ENCODE measurements at regions not wholly inside any gene's neighbourhood (a gene's known extent, or its start where the extent isn't known, plus 50 kb on each side); places are given as distances from the start of the nearest gene placed in this dataset.
"Not testable (repeated sequence)": the region's sequence is repeated elsewhere in the genome, so short reads cannot be mapped to it uniquely, and the experiment has no call there.

DNA sequence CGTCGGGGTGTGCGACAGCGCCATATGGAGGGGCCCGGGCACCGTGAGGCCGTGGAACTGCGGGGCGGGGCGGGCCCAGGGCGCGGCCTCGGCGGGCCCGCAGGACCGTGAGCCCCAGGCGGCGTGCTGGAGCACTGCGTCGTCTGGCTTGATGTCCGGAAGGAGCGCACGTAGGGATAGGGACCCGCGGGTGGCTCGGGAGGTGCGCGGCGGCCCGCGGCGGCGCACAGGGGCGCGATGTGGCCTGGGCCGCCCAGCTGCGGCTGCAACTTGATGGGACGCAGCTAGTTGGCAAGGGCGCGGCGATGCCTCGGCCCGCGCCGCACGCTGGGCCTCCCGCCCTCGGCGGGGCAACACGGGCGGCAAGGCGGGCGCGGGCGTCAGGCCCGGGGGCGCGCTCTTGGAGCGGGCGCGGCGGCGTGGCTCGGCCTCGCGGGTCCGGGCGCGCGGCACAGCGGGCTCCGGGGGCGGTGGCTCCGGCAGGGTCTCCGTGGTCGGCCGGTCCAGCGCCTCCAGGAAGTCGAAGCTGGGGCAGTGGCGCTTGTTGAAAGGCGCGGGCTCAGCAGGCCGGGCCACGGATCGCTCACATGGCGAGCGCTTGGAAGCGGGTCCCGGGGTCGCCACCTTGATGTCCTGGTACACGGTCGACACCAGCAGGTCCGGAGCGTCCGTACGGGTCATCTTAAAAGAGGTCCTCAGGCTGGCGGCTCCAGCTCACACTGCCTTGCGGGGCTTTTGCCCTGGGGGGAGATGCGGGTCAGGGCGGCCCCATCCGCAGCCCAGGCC lies 302.0 kb downstream of the CCDC74A start:
- not testable (repeated sequence) for DNase-seq

DNA sequence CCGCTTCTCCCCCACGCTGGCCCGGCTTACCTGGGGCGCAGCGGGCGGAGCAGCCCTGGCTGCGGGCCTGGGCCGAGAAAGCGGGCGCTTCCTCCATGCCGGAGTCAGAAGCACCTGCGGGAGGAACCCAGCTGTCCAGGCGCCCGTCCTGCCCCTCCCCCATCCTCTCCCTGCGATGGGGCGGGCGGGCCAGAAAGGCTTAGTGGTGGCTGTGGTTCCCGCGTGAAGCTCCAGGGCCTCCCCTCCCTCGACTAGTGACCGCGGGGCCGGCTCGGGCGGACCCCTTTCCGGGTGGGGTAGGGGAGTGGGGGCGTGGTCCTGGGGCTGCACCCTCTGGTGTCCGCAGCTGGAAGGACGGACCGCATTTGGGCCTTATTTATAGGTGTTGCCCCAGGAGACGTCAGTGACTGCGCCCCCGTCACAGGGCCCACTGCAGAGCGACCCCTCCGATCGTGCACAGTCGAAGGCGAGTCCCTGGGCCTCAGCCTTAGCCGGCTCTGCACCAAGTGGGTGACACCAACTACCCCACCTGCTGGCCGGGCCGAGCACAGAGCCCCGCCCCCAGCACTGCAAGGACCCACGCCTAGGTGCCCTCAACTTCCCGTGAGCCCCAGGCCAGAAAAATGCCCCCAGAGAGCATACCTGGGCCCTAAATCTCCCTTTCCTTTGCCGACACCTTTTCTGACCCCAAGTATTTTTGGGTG lies 302.7 kb downstream of the CCDC74A start:
- DNase-seq: not testable (repeated sequence)

DNA sequence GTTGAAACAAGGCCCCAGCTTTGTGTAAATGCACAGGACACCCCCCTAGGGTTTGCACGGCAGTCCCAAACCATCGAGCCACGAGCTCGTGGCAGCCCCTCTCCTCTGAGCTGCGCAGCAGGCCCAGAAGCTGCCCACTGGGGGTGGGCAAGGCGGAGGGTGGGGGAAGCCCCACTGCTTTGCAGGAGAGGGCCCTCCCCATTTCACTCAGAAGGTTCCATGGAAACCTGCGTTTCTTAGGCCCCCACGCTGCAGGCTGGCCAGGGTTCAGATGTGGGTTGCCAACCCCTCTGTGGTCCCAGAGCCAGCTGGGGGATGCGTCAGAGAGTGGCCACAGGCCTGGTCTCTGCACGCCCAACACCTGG lies 303.2 kb downstream of the CCDC74A start:
- not testable (repeated sequence) for DNase-seq

DNA sequence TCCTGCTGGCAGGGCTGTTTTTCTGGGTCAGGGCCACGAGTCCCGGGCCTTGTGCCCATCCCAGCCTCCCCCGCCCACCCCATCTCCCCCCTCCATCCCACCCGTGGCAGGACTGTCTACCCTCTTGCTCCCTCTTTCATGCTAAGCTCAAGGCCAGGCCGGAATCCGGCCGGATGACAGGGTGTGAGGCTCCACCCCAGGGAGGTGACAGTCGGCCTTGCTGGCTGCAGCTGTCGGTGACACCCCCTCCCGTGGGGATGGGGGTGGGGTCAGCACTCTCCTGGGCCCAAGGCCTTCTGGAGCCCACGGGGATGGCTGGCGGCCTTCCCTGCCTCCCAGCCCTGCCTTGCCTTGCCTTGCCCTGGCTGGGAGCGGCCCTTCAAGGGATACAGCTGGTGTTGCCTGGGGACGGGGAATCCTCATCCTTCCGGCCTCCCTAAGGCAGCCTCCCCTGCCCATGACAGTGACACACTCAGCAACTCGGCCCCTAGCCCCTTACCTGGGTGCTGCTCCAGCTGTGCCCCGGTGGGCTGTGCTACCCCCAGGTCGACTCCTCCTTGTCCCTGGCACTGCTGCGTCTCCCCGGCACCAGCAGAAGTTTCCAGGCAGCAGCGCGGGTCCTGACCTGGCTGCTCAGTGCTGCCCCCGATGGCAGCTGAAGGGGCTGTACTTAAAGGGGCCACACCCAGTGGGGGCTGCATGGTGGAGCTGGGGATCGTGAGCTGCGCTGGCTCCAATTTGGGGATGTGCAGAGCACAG lies 303.9 kb downstream of the CCDC74A start:
- not testable (repeated sequence) for DNase-seq

DNA sequence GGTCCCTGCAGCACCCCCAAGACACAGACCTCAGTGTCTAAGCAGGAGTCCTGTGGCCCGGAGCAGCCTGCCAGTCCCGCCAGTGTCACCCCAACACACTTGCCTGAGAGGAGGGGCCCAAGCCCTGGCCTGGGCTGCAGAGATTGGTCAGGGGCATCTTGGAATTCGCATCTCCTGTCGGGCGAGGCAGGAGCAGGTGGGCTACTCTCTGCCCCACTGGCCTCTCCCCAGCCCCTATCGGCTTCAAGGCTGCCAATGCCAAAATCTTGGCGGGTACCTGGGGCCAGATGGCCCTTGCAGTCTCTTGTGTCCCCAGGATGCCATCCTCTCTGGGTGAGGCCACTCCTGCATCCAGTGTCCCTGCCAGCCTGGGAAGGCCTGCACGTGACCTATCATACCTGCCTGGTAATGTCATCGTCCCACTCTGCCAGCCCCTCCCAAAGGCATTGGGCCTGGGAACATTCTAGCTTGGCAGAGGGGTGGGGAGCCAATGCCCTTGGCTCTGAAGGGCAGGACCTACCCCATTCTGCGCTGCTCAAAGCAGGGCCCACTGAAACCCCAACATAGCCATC lies 304.6 kb downstream of the CCDC74A start:
- DNase-seq: not testable (repeated sequence)

DNA sequence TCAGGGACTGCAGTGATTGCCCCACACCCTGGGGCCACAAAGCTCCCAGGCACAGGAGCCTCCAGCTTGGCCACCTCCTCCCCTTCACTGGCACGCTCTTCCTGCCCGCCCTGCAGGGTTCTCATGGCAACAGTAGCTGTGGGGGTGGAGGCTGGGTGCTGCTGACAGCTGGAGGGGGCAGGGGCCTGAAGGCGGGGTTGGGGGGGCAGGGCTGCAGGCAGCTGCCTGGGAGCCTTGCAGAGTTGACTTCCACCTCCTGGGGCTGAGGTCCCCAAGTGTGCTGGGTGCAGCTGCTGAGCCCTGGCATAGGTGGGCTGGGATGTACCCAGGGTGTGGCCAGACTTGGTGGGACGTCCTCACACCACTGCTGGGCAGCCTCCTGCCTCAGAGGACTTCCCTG lies 305.2 kb downstream of the CCDC74A start:
- DNase-seq: not testable (repeated sequence)

DNA sequence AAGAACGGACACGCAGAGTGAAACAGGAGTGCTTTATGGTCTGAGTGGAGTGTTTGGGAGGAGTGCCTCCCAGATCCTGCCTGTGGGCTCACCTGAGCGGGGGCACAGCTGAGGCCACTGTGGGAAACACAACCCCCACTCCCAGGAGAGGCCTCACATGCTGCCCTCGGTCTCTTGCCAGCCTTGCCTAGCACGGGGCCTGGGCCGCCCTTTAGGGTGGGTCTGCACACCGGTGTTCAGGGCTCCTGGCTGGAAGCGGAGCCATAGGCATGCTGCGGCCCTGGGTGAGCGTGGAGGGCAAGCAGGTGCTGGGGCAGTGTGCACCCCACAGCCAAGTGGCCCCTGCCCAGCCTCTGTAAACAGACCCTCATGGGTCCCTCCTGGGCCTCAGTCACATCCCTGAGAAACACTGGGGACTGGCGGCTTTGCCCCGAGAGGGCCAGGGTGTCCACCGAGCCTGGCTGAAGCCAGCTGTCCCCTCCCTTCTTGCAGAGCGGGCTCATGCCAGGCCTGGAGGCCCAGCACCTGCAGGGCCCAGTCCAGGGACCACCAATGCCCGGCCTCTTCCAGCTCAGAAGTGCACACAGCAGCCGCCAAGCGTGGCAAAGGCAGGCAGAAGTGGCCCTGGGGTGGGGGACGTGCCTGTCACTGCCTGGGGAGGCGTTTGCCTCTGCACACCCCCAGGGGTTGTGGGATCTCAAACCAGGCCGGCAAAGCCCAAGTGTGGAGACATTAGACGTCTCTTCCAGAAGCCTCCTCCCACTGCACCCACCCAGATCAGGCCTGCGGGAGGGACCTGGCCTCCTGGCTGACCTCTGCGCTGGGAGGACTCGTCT lies 305.9 kb downstream of the CCDC74A start:
- not testable (repeated sequence) for DNase-seq

DNA sequence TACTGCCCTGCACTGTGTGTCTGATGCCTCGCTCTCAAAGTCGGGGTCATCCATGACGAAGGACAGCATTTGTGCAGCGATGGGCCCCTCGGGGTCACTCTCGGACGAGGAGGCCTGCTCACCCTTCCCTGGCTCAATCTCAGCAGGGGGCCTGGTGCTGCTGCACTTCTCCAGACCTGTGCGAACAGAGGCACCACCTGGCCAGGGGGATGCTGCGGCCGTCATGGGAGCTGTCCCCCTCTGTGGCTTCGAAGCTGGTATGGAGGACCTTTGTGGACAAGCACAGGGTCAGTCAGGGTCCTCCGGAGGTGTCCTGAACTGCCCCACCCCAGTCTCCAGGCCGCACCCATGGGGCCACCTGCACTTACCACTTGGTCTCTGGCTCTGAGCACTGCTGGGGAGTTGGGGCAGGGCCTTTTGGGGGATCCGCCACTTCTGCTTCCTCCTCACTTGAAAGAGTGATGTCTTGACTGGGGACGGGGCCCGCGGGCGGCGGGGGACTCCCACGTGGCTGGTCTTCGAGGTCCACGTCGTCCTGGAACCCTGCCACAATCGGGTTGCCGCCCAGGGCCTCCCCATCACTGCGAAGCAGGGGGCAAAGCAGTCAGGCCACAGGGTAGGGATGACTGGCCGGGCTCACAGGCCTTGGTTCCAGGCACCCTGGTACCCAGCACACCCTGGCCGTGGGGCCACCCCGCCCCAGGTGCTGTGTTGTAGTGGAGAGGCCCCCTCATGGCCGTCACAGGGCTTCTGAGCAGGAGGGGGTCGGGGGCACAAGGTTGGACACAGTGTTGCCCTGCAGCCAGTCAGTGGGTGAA lies 306.7 kb downstream of the CCDC74A start:
- DNase-seq: not testable (repeated sequence)

DNA sequence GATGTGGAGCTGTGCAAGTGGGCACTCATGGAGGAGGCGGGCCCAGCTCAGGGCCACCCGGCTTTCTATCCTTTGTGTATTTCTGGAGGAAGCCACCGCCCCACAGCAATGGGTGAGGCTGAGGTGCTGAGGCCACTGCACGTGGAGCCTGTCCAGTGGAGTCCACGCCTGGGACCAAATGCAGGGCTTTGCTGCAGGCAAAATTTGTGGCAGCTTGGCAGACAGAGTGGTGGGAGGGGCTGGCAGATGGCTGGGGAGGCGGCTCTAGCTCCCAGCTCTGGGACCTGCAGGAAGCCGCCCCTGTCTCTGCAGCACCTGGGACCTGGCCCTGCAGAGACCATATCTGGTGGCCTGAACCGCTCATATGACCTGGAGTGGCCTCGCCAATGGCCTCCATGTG lies 307.3 kb downstream of the CCDC74A start:
- DNase-seq: not testable (repeated sequence)

DNA sequence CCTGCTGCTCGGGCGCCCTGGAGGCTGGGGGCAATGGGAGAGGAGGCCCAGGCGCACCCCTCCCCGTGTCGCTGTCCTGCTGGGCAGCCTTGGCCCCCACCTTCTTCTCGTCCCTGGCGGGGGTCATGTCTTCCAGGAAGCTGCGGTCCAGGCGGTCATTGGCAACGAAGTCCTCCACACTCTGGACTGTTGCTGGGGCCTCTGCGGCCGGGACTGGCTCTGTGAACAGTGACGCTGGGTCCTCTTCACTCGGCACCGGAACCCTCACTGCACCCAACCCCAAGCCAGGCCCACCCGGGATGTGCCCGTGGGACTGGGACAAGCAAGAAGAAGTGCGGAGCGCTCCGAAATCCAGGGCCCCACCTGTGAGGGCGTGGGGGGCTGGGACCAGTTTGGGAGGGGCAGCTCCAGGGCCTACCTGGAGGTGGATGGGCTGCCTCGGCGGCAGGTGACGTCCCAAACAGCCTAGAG lies 308.0 kb downstream of the CCDC74A start:
- no peak for DNase-seq

DNA sequence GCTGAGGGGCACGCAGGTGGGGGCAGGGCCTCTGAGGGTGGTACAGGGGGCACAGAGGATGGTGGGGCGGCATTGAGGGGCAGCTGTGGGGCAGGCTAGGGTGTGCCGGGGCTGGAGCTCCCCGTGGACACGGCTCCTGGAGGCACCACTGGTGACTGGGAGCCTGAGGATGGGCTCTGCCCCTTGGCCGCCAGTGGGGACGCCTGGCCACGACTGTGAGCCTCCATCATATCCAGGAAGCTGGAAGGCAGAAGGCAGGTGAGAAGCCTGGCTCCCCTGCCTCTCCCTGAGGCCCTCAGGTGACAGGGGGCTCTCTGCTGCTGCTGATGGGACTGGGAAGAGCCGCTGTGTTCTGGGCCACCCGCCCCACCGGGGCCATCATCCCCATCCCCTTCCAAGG lies 308.4 kb downstream of the CCDC74A start:
- not testable (repeated sequence) for DNase-seq

DNA sequence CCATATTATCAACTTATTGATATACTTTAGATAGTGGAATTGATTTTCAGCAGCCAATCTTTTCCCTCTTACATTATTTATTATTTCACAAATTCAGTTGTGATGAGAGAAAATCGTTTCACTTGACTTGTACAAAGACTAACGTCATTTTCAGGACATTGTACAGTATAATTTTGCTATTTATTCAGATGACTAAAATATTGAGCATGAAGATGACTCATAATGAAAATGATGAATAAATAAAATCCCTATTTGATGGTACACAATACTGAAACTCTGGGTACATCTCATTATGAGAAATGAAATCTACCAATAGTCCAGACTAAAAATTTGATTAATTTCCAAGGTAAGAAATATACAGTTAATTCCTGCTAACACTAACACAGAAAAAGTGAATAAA lies 316.4 kb downstream of the CCDC74A start:
- not testable (repeated sequence) for DNase-seq

DNA sequence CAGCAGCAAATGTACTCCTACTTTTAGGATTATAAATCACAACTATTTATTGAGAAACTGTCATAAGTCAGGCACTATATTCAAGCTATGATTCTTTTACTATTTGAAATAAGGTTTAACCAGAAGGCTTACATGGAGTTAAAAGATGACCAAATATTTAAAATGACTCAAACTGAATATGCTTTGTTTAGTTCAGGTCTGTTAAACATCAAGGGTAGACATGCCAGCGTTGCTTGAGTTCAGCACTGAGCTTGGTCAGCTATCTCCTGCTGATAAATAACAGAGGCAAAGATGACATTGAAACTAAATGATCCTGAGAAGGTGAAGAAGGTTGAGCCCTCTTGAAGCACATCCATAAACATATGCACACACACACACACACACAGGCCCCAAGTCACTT lies 305.6 kb downstream of the ANKRD30BL start:
- DNase-seq: not testable (repeated sequence)

DNA sequence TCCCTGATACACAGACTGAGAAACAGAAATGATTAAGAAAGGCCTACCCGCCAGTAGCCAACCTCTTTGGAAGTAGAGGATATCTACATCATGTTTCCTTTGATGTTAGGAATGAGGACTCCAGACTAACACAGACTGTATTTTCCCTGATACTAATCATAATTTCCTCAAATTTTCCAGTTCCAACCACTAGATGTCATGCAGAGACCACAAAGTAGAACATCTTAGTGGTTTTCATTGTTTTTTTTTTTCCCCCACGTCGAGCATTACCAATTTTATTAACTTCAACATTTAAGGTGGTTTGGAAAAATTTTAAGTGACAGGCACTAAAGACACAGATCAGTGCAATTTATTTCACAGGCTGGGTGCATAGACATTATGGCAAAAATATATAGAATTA lies 303.6 kb downstream of the ANKRD30BL start:
- not testable (repeated sequence) for DNase-seq

All from SIG-M5 (cell line).